ENCODE measurements at regions not wholly inside any gene's neighbourhood (a gene's known extent, or its start where the extent isn't known, plus 50 kb on each side); places are given as distances from the start of the nearest gene placed in this dataset.

DNA sequence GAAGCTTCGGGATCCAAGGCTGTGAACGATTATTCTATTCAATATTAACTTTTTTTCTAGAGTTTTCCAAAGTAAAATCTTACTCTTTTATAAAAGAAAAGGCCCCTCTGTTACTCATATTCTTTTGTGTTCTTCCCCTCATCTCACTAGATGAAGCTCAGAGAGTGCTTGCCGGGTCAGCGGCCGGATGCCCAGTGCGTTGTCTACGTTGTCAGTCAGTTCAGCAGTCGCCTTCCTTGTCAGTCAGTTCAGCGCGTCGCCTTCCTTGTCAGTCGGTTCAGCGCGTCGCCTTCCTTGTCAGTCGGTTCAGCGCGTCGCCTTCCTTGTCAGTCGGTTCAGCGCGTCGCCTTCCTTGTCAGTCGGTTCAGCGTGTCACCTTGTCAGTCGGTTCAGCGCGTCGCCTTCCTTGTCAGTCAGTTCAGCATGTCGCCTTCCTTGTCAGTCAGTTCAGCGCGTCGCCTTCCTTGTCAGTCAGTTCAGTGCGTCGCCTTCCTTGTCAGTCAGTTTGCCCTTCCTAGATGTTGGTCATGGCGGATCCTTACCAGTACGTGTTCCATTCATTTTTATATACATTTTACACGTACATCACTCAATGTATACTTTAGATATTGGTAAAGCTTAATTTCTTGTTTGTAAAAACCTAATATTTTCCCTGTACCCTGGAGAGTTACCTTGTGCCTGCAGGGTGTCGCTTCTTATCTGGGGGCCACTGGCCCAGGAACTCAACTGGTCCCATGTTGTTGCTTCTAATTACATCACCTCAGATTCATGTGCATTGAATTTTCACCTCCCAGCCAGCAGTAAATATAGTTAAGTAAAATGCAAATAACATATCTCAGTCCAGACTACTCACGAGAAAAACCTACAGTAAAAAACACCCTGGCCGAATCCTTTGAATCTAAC is 206.9 kb downstream of the ASB1 start:
- Histone ChIP-seq H3K4me2 (ENCODE audit: low read depth, low read length, poor library complexity, severe bottlenecking) (no peak overlapping the region), H3K79me2 (ENCODE audit: insufficient read depth, low read length) (no peaks in the 10 kb centered on the region), H3K4me3 (ENCODE audit: insufficient read depth, low read length, poor library complexity, severe bottlenecking) (no peak overlapping the region), H3K9ac (ENCODE audit: low read length) (no peak overlapping the region), H3F3A (ENCODE audit: insufficient read depth) (no peaks in the 10 kb centered on the region), H3K9me2 (replicated peaks; ENCODE audit: insufficient read depth, low read length) (no peaks in the 10 kb centered on the region), H3K27ac (ENCODE audit: low read depth, low read length) (no peak overlapping the region), H3K36me3 (ENCODE audit: low read length) (no peaks in the 10 kb centered on the region), H3K9me3 (ENCODE audit: insufficient read depth, low read length) (no peaks in the 10 kb centered on the region), H4K20me1 (ENCODE audit: low read depth, low read length) (no peaks in the 10 kb centered on the region), H2AFZ (ENCODE audit: low read depth, low read length, severe bottlenecking) (no peak overlapping the region), H3K27me3 (ENCODE audit: low read length) (no peaks in the 10 kb centered on the region)
- no peak for TF ChIP-seq EZH2phosphoT487 (conservative IDR thresholded peaks at IDR 0.05; ENCODE audit: low read length)
- TF ChIP-seq, protein P1, sequence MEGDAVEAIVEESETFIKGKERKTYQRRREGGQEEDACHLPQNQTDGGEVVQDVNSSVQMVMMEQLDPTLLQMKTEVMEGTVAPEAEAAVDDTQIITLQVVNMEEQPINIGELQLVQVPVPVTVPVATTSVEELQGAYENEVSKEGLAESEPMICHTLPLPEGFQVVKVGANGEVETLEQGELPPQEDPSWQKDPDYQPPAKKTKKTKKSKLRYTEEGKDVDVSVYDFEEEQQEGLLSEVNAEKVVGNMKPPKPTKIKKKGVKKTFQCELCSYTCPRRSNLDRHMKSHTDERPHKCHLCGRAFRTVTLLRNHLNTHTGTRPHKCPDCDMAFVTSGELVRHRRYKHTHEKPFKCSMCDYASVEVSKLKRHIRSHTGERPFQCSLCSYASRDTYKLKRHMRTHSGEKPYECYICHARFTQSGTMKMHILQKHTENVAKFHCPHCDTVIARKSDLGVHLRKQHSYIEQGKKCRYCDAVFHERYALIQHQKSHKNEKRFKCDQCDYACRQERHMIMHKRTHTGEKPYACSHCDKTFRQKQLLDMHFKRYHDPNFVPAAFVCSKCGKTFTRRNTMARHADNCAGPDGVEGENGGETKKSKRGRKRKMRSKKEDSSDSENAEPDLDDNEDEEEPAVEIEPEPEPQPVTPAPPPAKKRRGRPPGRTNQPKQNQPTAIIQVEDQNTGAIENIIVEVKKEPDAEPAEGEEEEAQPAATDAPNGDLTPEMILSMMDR (IDR thresholded peaks at IDR 0.05; ENCODE audit: insufficient read depth, low read length, poor library complexity, severe bottlenecking) = no peak

DNA sequence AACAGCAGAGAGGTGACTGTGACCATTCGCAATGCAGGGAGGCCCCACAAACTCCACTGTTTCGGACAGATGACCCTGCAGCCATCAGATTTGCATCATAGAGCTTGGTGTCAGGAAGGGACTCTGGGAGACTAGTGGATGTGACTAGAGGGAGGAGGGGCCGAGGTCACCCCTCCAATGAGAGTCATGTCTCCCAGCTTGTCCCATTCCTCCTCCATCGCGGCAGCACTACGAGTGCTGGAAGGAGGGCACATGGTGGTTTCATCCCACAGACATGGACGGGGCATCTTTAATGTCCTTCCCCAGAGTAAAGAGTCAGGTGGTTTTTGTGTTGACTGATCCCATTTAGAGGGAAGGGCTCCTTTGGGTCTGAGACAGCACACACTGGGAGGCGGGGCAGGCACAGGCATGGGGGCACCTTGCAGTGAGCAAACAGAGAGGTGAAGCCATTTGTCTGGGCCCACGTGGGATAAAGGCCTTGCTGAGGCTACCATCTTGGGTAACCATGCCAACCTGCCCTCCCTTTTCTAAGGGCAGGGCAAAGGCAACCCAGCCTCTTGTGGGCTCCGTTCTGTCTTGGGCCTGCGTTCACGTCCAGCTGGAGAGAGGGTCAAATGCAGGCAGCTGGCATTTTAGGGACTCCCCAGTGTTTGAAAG is 208.1 kb downstream of the ASB1 start:
- H3K27ac ChIP-seq (ENCODE audit: low read depth, low read length) = no peak overlapping the region
- no peak overlapping the region for H3K4me3 ChIP-seq (ENCODE audit: insufficient read depth, low read length, poor library complexity, severe bottlenecking)
- no peaks in the 10 kb centered on the region for H3K9me3 ChIP-seq (ENCODE audit: insufficient read depth, low read length)
- H3K9ac ChIP-seq (ENCODE audit: low read length) = no peak overlapping the region
- no peaks in the 10 kb centered on the region for H3K9me2 ChIP-seq (replicated peaks; ENCODE audit: insufficient read depth, low read length)
- no peaks in the 10 kb centered on the region for H3F3A ChIP-seq (ENCODE audit: insufficient read depth)
- no peak overlapping the region for H3K4me2 ChIP-seq (ENCODE audit: low read depth, low read length, poor library complexity, severe bottlenecking)
- H2AFZ ChIP-seq (ENCODE audit: low read depth, low read length, severe bottlenecking) = no peak overlapping the region
- H3K79me2 ChIP-seq (ENCODE audit: insufficient read depth, low read length) = no peaks in the 10 kb centered on the region
- no peaks in the 10 kb centered on the region for H3K36me3 ChIP-seq (ENCODE audit: low read length)
- TF ChIP-seq, protein P1 (IDR thresholded peaks at IDR 0.05; ENCODE audit: insufficient read depth, low read length, poor library complexity, severe bottlenecking) = no peak
- no peak for TF ChIP-seq EZH2phosphoT487 (conservative IDR thresholded peaks at IDR 0.05; ENCODE audit: low read length)
- H4K20me1 ChIP-seq (ENCODE audit: low read depth, low read length) = no peaks in the 10 kb centered on the region
- no peaks in the 10 kb centered on the region for H3K27me3 ChIP-seq (ENCODE audit: low read length)

DNA sequence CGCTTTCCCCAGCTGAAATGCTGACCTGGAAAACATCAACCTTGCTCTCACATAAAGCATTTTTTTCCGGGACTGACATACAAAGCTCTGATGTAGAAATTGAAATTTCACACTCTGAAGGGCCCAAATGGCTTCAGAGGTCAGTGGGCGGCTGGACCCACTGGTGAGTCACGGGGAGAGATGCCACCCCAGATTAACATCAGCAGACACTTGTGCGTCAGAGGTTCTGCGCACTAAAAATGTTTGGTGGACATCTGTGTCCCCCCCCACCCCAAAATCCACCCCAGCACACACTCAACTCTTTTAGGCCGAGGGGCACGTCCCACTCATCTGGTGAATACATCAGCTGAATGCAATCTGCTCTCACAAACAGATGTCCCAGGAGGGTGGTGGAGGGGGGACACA is 208.9 kb downstream of the ASB1 start:
- no peaks in the 10 kb centered on the region for H3K79me2 ChIP-seq (ENCODE audit: insufficient read depth, low read length)
- no peaks in the 10 kb centered on the region for H3K9me2 ChIP-seq (replicated peaks; ENCODE audit: insufficient read depth, low read length)
- H2AFZ ChIP-seq (ENCODE audit: low read depth, low read length, severe bottlenecking) = no peak overlapping the region
- H3K9me3 ChIP-seq (ENCODE audit: insufficient read depth, low read length) = no peaks in the 10 kb centered on the region
- H3K4me2 ChIP-seq (ENCODE audit: low read depth, low read length, poor library complexity, severe bottlenecking) = no peak overlapping the region
- TF ChIP-seq, protein P1 (IDR thresholded peaks at IDR 0.05; ENCODE audit: insufficient read depth, low read length, poor library complexity, severe bottlenecking) = no peak
- no peak for TF ChIP-seq EZH2phosphoT487 (conservative IDR thresholded peaks at IDR 0.05; ENCODE audit: low read length)
- no peaks in the 10 kb centered on the region for H4K20me1 ChIP-seq (ENCODE audit: low read depth, low read length)
- H3K9ac ChIP-seq (ENCODE audit: low read length) = no peak overlapping the region
- H3K4me3 ChIP-seq (ENCODE audit: insufficient read depth, low read length, poor library complexity, severe bottlenecking) = no peak overlapping the region
- H3F3A ChIP-seq (ENCODE audit: insufficient read depth) = no peaks in the 10 kb centered on the region
- H3K36me3 ChIP-seq (ENCODE audit: low read length) = no peaks in the 10 kb centered on the region
- H3K27ac ChIP-seq (ENCODE audit: low read depth, low read length) = no peak overlapping the region
- no peaks in the 10 kb centered on the region for H3K27me3 ChIP-seq (ENCODE audit: low read length)
